DOHH2 (cell line): ENCODE measurements at regions not wholly inside any gene's neighbourhood (a gene's known extent, or its start where the extent isn't known, plus 50 kb on each side); places are given as distances from the start of the nearest gene placed in this dataset.

Experiments
- H3F3A ChIP-seq: fragments of 200-600 bp; sonication (generic), shearing (Covaris generic); 2 replicates; pipeline ENCODE4 v1.6.0; 2016; ENCODE audit warnings: antibody characterized with exemption, mild to moderate bottlenecking; ENCODE audit not compliant: control insufficient read depth, insufficient read depth
- H3K27ac ChIP-seq: fragments of 200-600 bp; sonication (generic); 2 replicates; pipeline ENCODE4 v1.5.1; 2014; ENCODE audit warnings: low read depth, mild to moderate bottlenecking, low read length, moderate library complexity
- H3K27me3 ChIP-seq: fragments of 200-600 bp; sonication (generic); 2 replicates; pipeline ENCODE4 v1.6.1; 2014; ENCODE audit warnings: mild to moderate bottlenecking, low read length, mixed read lengths; ENCODE audit not compliant: control insufficient read depth
- H3K36me3 ChIP-seq: fragments of 200-600 bp; sonication (generic); 2 replicates; pipeline ENCODE4 v1.6.1; 2014; ENCODE audit warnings: mild to moderate bottlenecking, low read length, moderate library complexity, mixed read lengths; ENCODE audit not compliant: control insufficient read depth
- H3K4me1 ChIP-seq: fragments of 200-600 bp; sonication (generic); 2 replicates; pipeline ENCODE4 v1.6.1; 2014; ENCODE audit warnings: mild to moderate bottlenecking, low read length, mixed read lengths; ENCODE audit not compliant: control insufficient read depth
- H3K4me2 ChIP-seq: fragments of 200-600 bp; sonication (generic); 2 replicates; pipeline ENCODE4 v1.6.0; 2014; ENCODE audit warnings: mild to moderate bottlenecking, low read length, moderate library complexity
- H3K4me3 ChIP-seq: fragments of 200-600 bp; sonication (generic); 2 replicates; pipeline ENCODE4 v1.5.1; 2014; ENCODE audit warnings: mild to moderate bottlenecking, low read length, mixed read lengths
- H3K79me2 ChIP-seq: fragments of 200-600 bp; sonication (generic); 2 replicates; pipeline ENCODE4 v1.6.1; 2014; ENCODE audit warnings: mild to moderate bottlenecking, low read length, mixed read lengths; ENCODE audit not compliant: control insufficient read depth
- H3K9me2 ChIP-seq: fragments of 200-600 bp; sonication (generic); replicated peaks from 2 replicates; pipeline ENCODE4 v1.6.1; 2014; ENCODE audit warnings: mild to moderate bottlenecking, low read length, mixed read lengths; ENCODE audit not compliant: control insufficient read depth
- H3K9me3 ChIP-seq: fragments of 200-600 bp; sonication (generic); 2 replicates; pipeline ENCODE4 v1.6.1; 2014; ENCODE audit warnings: antibody characterized with exemption, low read length, mixed read lengths; ENCODE audit not compliant: control insufficient read depth, insufficient read depth
- H4K20me1 ChIP-seq: fragments of 200-600 bp; sonication (generic); 2 replicates; pipeline ENCODE4 v1.6.0; 2014; ENCODE audit warnings: low read depth, mild to moderate bottlenecking, antibody characterized with exemption, low read length, moderate library complexity; ENCODE audit not compliant: control insufficient read depth, insufficient read depth
- CTCF ChIP-seq: fragments of 200-600 bp; sonication (generic); IDR thresholded peaks from one replicate; pipeline ENCODE4 v1.5.1; 2014; ENCODE audit warnings: antibody characterized with exemption, mild to moderate bottlenecking, low read depth, low read length; ENCODE audit not compliant: poor library complexity, severe bottlenecking
- EZH2phosphoT487 ChIP-seq: fragments of 200-600 bp; sonication (generic); IDR thresholded peaks from 2 replicates; pipeline ENCODE4 v1.6.1; 2017; ENCODE audit warnings: borderline replicate concordance, mild to moderate bottlenecking, antibody characterized with exemption, low read length, moderate library complexity, mixed read lengths

GRCh38 chr2:164388511-164388910 is 232.8 kb downstream of the GRB14 start:
- no peak overlapping the region for H3K27ac ChIP-seq

GRCh38 chr2:164386231-164386630 is 235.1 kb downstream of the GRB14 start:
- H3K4me3 ChIP-seq: no peak overlapping the region
- H3K27ac ChIP-seq: no peak overlapping the region
- no peaks in the 10 kb centered on the region for H3K79me2 ChIP-seq
- no peaks in the 10 kb centered on the region for H3K9me3 ChIP-seq
- TF ChIP-seq CTCF (no peak), EZH2phosphoT487 (no peak)
- H3K4me1 ChIP-seq: no peaks in the 10 kb centered on the region
- no peak overlapping the region for H3K4me2 ChIP-seq
- H3F3A ChIP-seq: no peaks in the 10 kb centered on the region
- no peaks in the 10 kb centered on the region for H3K27me3 ChIP-seq
- H3K9me2 ChIP-seq: no peaks in the 10 kb centered on the region
- H3K36me3 ChIP-seq: no peaks in the 10 kb centered on the region
- no peaks in the 10 kb centered on the region for H4K20me1 ChIP-seq

More at GRCh38 chr2:164388511-164388910, 232.8 kb downstream of the GRB14 start:
- Histone ChIP-seq H3K9me3 (no peaks in the 10 kb centered on the region), H4K20me1 (no peaks in the 10 kb centered on the region), H3K4me2 (no peak overlapping the region), H3K79me2 (no peaks in the 10 kb centered on the region), H3K9me2 (no peaks in the 10 kb centered on the region), H3K4me1 (no peaks in the 10 kb centered on the region), H3K36me3 (no peaks in the 10 kb centered on the region), H3F3A (no peaks in the 10 kb centered on the region), H3K4me3 (no peak overlapping the region), H3K27me3 (no peaks in the 10 kb centered on the region)
- TF ChIP-seq EZH2phosphoT487 (no peak), CTCF (no peak)

- Histone ChIP-seq H4K20me1 (no peaks in the 10 kb centered on the region), H3K9me2 (no peaks in the 10 kb centered on the region), H3K9me3 (no peaks in the 10 kb centered on the region), H3F3A (no peaks in the 10 kb centered on the region), H3K79me2 (no peaks in the 10 kb centered on the region), H3K4me3 (no peak overlapping the region), H3K27me3 (no peaks in the 10 kb centered on the region), H3K4me1 (no peaks in the 10 kb centered on the region), H3K36me3 (no peaks in the 10 kb centered on the region), H3K4me2 (no peak overlapping the region), H3K27ac (no peak overlapping the region)
- TF ChIP-seq EZH2phosphoT487 (no peak), CTCF (no peak)
These were observed 236.8 kb downstream of the GRB14 start for GRCh38 chr2:164384434-164384833.

- H3K36me3 ChIP-seq: no peaks in the 10 kb centered on the region
- no peak for TF ChIP-seq CTCF
- no peak for TF ChIP-seq EZH2phosphoT487
- H3F3A ChIP-seq: no peaks in the 10 kb centered on the region
- no peaks in the 10 kb centered on the region for H3K9me2 ChIP-seq
- H3K9me3 ChIP-seq: no peaks in the 10 kb centered on the region
- no peak overlapping the region for H3K27ac ChIP-seq
- no peaks in the 10 kb centered on the region for H3K4me1 ChIP-seq
- H3K4me2 ChIP-seq: no peak overlapping the region
- H4K20me1 ChIP-seq: no peaks in the 10 kb centered on the region
- H3K79me2 ChIP-seq: no peaks in the 10 kb centered on the region
- H3K4me3 ChIP-seq: no peak overlapping the region
- no peaks in the 10 kb centered on the region for H3K27me3 ChIP-seq
These were observed 249.4 kb downstream of the GRB14 start for GRCh38 chr2:164371916-164372315.
